ENCODE measurements at regions not wholly inside any gene's neighbourhood (a gene's known extent, or its start where the extent isn't known, plus 50 kb on each side); places are given as distances from the start of the nearest gene placed in this dataset.

- no peak overlapping the region for H3K27ac Mint-ChIP-seq
- H3K36me3 ChIP-seq (ENCODE audit: control insufficient read depth, insufficient read depth, low read length): no peaks in the 10 kb centered on the region
- 84 to 100% methylated on average over 2 of the region's 2 CpGs for WGBS, 2 experiments (ENCODE audit: insufficient coverage in 1 of 2, insufficient read length in 1 of 2)
- no peaks in the 10 kb centered on the region for H3K4me1 ChIP-seq (ENCODE audit: control insufficient read depth, insufficient read depth, low read length)
- no peak overlapping the region for H3K4me3 Mint-ChIP-seq
- no peaks in the 10 kb centered on the region for H3K4me1 Mint-ChIP-seq
- no peak for TF ChIP-seq CTCF (conservative IDR thresholded peaks at IDR 0.05)
- DNase-seq: no peak
- H3K36me3 Mint-ChIP-seq (ENCODE audit: low read depth): no peaks in the 10 kb centered on the region
- H3K9me3 ChIP-seq (ENCODE audit: control insufficient read depth, low read length): no peaks in the 10 kb centered on the region
- no peak overlapping the region for H3K4me3 ChIP-seq (ENCODE audit: low read length)
- no peaks in the 10 kb centered on the region for H3K9me3 Mint-ChIP-seq
- no peak overlapping the region for H3K9ac ChIP-seq (ENCODE audit: extremely low read depth, low read length, poor library complexity, severe bottlenecking)
- H3K27ac ChIP-seq (ENCODE audit: low read depth, low read length): no peak overlapping the region
- no peaks in the 10 kb centered on the region for H3K27me3 ChIP-seq (ENCODE audit: control insufficient read depth, insufficient read depth, low read length, poor library complexity, severe bottlenecking)
- no peaks in the 10 kb centered on the region for H3K27me3 Mint-ChIP-seq (ENCODE audit: insufficient read depth)
Observed at GRCh38 chr18:44013871-44014270, 666.8 kb upstream of the SETBP1 start.

- H3K36me3 Mint-ChIP-seq (ENCODE audit: low read depth): no peaks in the 10 kb centered on the region
- TF ChIP-seq CTCF (conservative IDR thresholded peaks at IDR 0.05): no peak
Observed at GRCh38 chr18:44025421-44025820, 655.3 kb upstream of the SETBP1 start.

GRCh38 chr18:44028109-44028508, 652.6 kb upstream of the SETBP1 start:
- no peak overlapping the region for H3K27ac Mint-ChIP-seq
- peaks cover 5% of the 10 kb centered on the region for H3K4me1 ChIP-seq (ENCODE audit: control insufficient read depth, insufficient read depth, low read length)
- WGBS, 2 experiments (ENCODE audit: insufficient coverage in 1 of 2, insufficient read length in 1 of 2): 81% methylated on average over 1 of the region's 1 CpG; no CpG with 5 or more reads in 1 of the 2 experiments
- no peaks in the 10 kb centered on the region for H3K27me3 ChIP-seq (ENCODE audit: control insufficient read depth, insufficient read depth, low read length, poor library complexity, severe bottlenecking)
- no peak overlapping the region for H3K27ac ChIP-seq (ENCODE audit: low read depth, low read length)
- peaks cover 2% of the 10 kb centered on the region for H3K4me1 Mint-ChIP-seq
- no peaks in the 10 kb centered on the region for H3K36me3 Mint-ChIP-seq (ENCODE audit: low read depth)
- no peak overlapping the region for H3K4me3 Mint-ChIP-seq
- H3K4me3 ChIP-seq (ENCODE audit: low read length): no peak overlapping the region
- H3K36me3 ChIP-seq (ENCODE audit: control insufficient read depth, insufficient read depth, low read length): no peaks in the 10 kb centered on the region
- H3K27me3 Mint-ChIP-seq (ENCODE audit: insufficient read depth): no peaks in the 10 kb centered on the region
- H3K9me3 Mint-ChIP-seq: peaks cover 36% of the 10 kb centered on the region
- peaks cover 22% of the 10 kb centered on the region for H3K9me3 ChIP-seq (ENCODE audit: control insufficient read depth, low read length)
- no peak for TF ChIP-seq CTCF (conservative IDR thresholded peaks at IDR 0.05)
- no peak for DNase-seq
- H3K9ac ChIP-seq (ENCODE audit: extremely low read depth, low read length, poor library complexity, severe bottlenecking): no peak overlapping the region

More at GRCh38 chr18:44025421-44025820, 655.3 kb upstream of the SETBP1 start:
- Mint-ChIP-seq H3K27ac (no peak overlapping the region), H3K4me3 (no peak overlapping the region), H3K27me3 (ENCODE audit: insufficient read depth) (no peaks in the 10 kb centered on the region), H3K4me1 (no peaks in the 10 kb centered on the region), H3K9me3 (peaks cover 39% of the 10 kb centered on the region)
- WGBS, 2 experiments (ENCODE audit: insufficient coverage in 1 of 2, insufficient read length in 1 of 2): 83 to 88% methylated on average over 1 of the region's 1 CpG
- Histone ChIP-seq H3K27ac (ENCODE audit: low read depth, low read length) (no peak overlapping the region), H3K36me3 (ENCODE audit: control insufficient read depth, insufficient read depth, low read length) (no peaks in the 10 kb centered on the region), H3K9ac (ENCODE audit: extremely low read depth, low read length, poor library complexity, severe bottlenecking) (no peak overlapping the region), H3K27me3 (ENCODE audit: control insufficient read depth, insufficient read depth, low read length, poor library complexity, severe bottlenecking) (no peaks in the 10 kb centered on the region), H3K4me3 (ENCODE audit: low read length) (no peak overlapping the region), H3K4me1 (ENCODE audit: control insufficient read depth, insufficient read depth, low read length) (no peaks in the 10 kb centered on the region), H3K9me3 (ENCODE audit: control insufficient read depth, low read length) (peaks cover 22% of the 10 kb centered on the region)
- DNase-seq: no peak

Data from endodermal cell (in vitro differentiated cells).